Left lung (tissue), 4 donors: ENCODE measurements at regions not wholly inside any gene's neighbourhood (a gene's known extent, or its start where the extent isn't known, plus 50 kb on each side); places are given as distances from the start of the nearest gene placed in this dataset.

Source experiments
- ATAC-seq: fragments of 200-7000 bp; cut with Tn5 transposase; one replicate; pipeline ENCODE4 v1.9.1; 2020; ENCODE audit warnings: moderate library complexity
- DNase-seq, 4 donors: peaks; one replicate each; pipeline ENCODE4 v3.0.0-alpha.2; 2013 to 2020
- H3K27ac ChIP-seq, 2 donors: fragments of 200-600 bp; sonication (generic) in 1 of 2; one replicate each; pipeline versions ENCODE4 v1.5.0 to v1.8.0; 2020 to 2021
- H3K27me3 ChIP-seq, 2 donors: fragments of 200-600 bp; sonication (generic) in 1 of 2; one replicate each; pipeline versions ENCODE4 v1.5.0 to v1.8.0; 2020 to 2021
- H3K36me3 ChIP-seq, 2 donors: fragments of 200-600 bp; sonication (generic) in 1 of 2; one replicate each; pipeline versions ENCODE4 v1.5.0 to v1.8.0; 2020 to 2021
- H3K4me1 ChIP-seq, 2 donors: fragments of 200-600 bp; one replicate each; pipeline ENCODE4 v1.8.0; 2021
- H3K4me3 ChIP-seq, 2 donors: fragments of 200-600 bp; sonication (generic) in 1 of 2; one replicate each; pipeline versions ENCODE4 v1.5.0 to v1.8.0; 2020 to 2021; ENCODE audit warnings: mild to moderate bottlenecking in 1 of 2
- H3K9me3 ChIP-seq, 2 donors: fragments of 200-600 bp; sonication (generic) in 1 of 2; one replicate each; pipeline versions ENCODE4 v1.5.0 to v1.8.0; 2020 to 2021
- CTCF ChIP-seq, 2 donors: fragments of 200-600 bp; sonication (generic) in 1 of 2; IDR thresholded peaks; one replicate each; pipeline versions ENCODE4 v1.5.0 to v1.8.0; 2021; ENCODE audit warnings: antibody characterized with exemption in 2 of 2
- intact Hi-C, 2 donors: fragments of 100-400 bp; cut with DNase I; formaldehyde crosslinking; loops; one replicate each; pipeline versions ENCODE4 v1.11.2 to v1.14.2; 2022
- donor health status: DM: no; HTN: yes; CAD: no.
- donor health status: DM: no; HTN: no; CAD: no.

- no peaks in the 10 kb centered on the region for H3K4me1 ChIP-seq
- peaks cover 0 to 54% of the 10 kb centered on the region in 2 donors for H3K27me3 ChIP-seq
- H3K4me3 ChIP-seq: no peak overlapping the region
- H3K9me3 ChIP-seq: no peaks in the 10 kb centered on the region
- intact Hi-C loops: no loop called here
- ATAC-seq (no peak), DNase-seq (no peak)
- no peak overlapping the region for H3K27ac ChIP-seq
- H3K36me3 ChIP-seq: no peaks in the 10 kb centered on the region
- TF ChIP-seq CTCF (IDR thresholded peaks at IDR 0.05): no peak
Measured at GRCh38 chr7:128177768-128178550, 63.1 kb upstream of the LEP start.

GRCh38 chr7:128178611-128179010 is 62.5 kb upstream of the LEP start:
- no peak overlapping the region for H3K27ac ChIP-seq
- peaks cover 0 to 54% of the 10 kb centered on the region in 2 donors for H3K27me3 ChIP-seq
- no peaks in the 10 kb centered on the region for H3K36me3 ChIP-seq
- no peak overlapping the region for H3K4me3 ChIP-seq
- ATAC-seq (no peak), DNase-seq (no peak)
- intact Hi-C loops: no loop called here
- H3K4me1 ChIP-seq: no peaks in the 10 kb centered on the region
- no peaks in the 10 kb centered on the region for H3K9me3 ChIP-seq
- TF ChIP-seq CTCF (IDR thresholded peaks at IDR 0.05): no peak

DNA sequence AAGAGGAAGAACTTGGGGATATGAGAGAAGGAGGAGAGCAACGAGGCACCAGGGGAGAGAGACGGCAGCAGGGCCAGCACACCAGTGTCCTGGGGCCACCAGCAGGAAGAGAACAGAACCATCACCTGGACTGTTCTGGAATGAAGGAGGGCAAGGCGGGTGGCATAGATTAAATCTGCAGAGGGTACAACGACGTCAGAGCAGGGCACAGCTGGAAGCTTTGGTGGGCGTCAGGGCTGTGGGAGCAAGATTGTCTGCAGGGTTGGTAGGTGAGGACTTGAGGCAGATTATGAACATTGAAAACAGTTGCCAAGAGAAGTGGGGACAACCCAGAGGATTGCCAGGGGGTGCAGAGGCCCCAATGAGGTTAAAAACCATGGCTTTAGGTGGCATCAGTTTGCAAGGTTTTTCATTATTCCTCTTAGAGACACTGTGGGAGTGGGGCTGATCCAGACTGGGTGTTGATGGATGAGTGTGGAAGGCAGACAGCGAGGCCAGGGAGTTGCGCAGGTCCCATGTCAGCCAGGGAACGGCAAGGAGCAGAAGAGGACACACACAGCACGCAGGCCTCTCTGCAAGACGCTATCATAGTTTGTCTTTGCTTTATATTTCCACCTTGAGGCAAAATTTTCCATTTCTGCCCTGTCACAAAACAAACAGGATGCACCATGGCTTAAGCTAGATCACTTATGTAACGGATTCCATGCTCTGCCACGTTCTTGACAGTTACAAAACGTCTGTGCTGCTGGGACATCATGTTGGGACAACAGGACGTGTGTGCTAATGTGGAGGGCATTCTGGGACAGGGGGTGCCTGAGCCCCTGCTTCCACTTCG is 52.5 kb upstream of the LEP start:
- no peaks in the 10 kb centered on the region for H3K4me1 ChIP-seq
- peaks cover 8 to 55% of the 10 kb centered on the region in 2 donors for H3K27me3 ChIP-seq
- ATAC-seq (no peak), DNase-seq (no peak)
- no peak overlapping the region for H3K27ac ChIP-seq
- H3K9me3 ChIP-seq: no peaks in the 10 kb centered on the region
- no peak for TF ChIP-seq CTCF (IDR thresholded peaks at IDR 0.05)
- no peak overlapping the region for H3K4me3 ChIP-seq
- no peaks in the 10 kb centered on the region for H3K36me3 ChIP-seq
- intact Hi-C loops: no loop called here

- intact Hi-C loops: no loop called here
- peaks cover 0 to 7% of the 10 kb centered on the region in 2 donors for H3K9me3 ChIP-seq
- ATAC-seq (no peak), DNase-seq (no peak)
- no peaks in the 10 kb centered on the region for H3K36me3 ChIP-seq
- H3K4me1 ChIP-seq: no peaks in the 10 kb centered on the region
- no peak overlapping the region for H3K4me3 ChIP-seq
- no peak for TF ChIP-seq CTCF (IDR thresholded peaks at IDR 0.05)
- no peak overlapping the region for H3K27ac ChIP-seq
- H3K27me3 ChIP-seq: peaks cover 8 to 47% of the 10 kb centered on the region in 2 donors
Measured at GRCh38 chr7:128189231-128189930, 51.7 kb upstream of the LEP start.
